GM23338 (cell line): ENCODE measurements at regions not wholly inside any gene's neighbourhood (a gene's known extent, or its start where the extent isn't known, plus 50 kb on each side); places are given as distances from the start of the nearest gene placed in this dataset.

Source experiments
- ATAC-seq: fragments of 200-7000 bp; cut with Tn5 transposase; 3 replicates; pipeline ENCODE4 v1.9.1; 2020
- DNase-seq: peaks from one replicate; pipeline ENCODE4 v3.0.0-alpha.2; 2015; ENCODE audit warnings: low spot score
- H2AFZ ChIP-seq: fragments of 200-600 bp; sonication (generic); 2 replicates; pipeline ENCODE4 v1.8.0; 2016; ENCODE audit warnings: antibody characterized with exemption, mild to moderate bottlenecking, moderate library complexity
- H3F3A ChIP-seq: fragments of 200-600 bp; sonication (generic); replicated peaks from 2 replicates; pipeline ENCODE4 v1.8.0; 2017; ENCODE audit warnings: antibody characterized with exemption, mixed run types, low read depth
- H3K27ac ChIP-seq: fragments of 200-600 bp; sonication (generic); 2 replicates; pipeline ENCODE4 v1.6.1; 2016; ENCODE audit warnings: low read depth
- H3K27me3 ChIP-seq: fragments of 200-600 bp; sonication (generic); 2 replicates; pipeline ENCODE4 v1.8.0; 2016; ENCODE audit warnings: mild to moderate bottlenecking, mixed run types, moderate library complexity; ENCODE audit not compliant: insufficient read depth
- H3K36me3 ChIP-seq: fragments of 200-600 bp; sonication (generic); 2 replicates; pipeline ENCODE4 v1.8.0; 2016; ENCODE audit warnings: mild to moderate bottlenecking; ENCODE audit not compliant: insufficient read depth
- H3K4me1 ChIP-seq: fragments of 200-600 bp; sonication (generic); 2 replicates; pipeline ENCODE4 v1.8.0; 2016; ENCODE audit warnings: mild to moderate bottlenecking, moderate library complexity; ENCODE audit not compliant: insufficient read depth
- H3K4me2 ChIP-seq: fragments of 200-600 bp; sonication (generic); 2 replicates; pipeline ENCODE4 v1.7.1; 2017; ENCODE audit warnings: mixed run types
- H3K4me3 ChIP-seq: fragments of 200-600 bp; sonication (generic); 2 replicates; pipeline ENCODE4 v1.6.1; 2016; ENCODE audit warnings: mixed run types
- H3K79me2 ChIP-seq: fragments of 200-600 bp; sonication (generic); replicated peaks from 2 replicates; pipeline ENCODE4 v1.8.0; 2017; ENCODE audit warnings: mild to moderate bottlenecking; ENCODE audit not compliant: insufficient read depth
- H3K9me2 ChIP-seq: fragments of 200-600 bp; sonication (generic); 2 replicates; pipeline ENCODE4 v1.8.0; 2017; ENCODE audit not compliant: insufficient read depth
- H4K20me1 ChIP-seq: fragments of 200-600 bp; sonication (generic); replicated peaks from 2 replicates; pipeline ENCODE4 v1.8.0; 2017; ENCODE audit warnings: mild to moderate bottlenecking; ENCODE audit not compliant: insufficient read depth
- H3K27ac Mint-ChIP-seq: 2 replicates; pipeline ENCODE4 v1.8.0; 2020; ENCODE audit warnings: inconsistent platforms, mild to moderate bottlenecking, moderate library complexity, mixed read lengths
- H3K27me3 Mint-ChIP-seq: 3 replicates; pipeline ENCODE4 v1.8.0; 2022; ENCODE audit warnings: low read depth, mild to moderate bottlenecking, moderate library complexity, mixed read lengths, inconsistent platforms; ENCODE audit not compliant: insufficient read depth, poor library complexity
- H3K36me3 Mint-ChIP-seq: 3 replicates; pipeline ENCODE4 v1.8.0; 2021; ENCODE audit warnings: low read depth, mild to moderate bottlenecking, inconsistent platforms, moderate library complexity, mixed read lengths
- H3K4me1 Mint-ChIP-seq: 3 replicates; pipeline ENCODE4 v1.8.0; 2020; ENCODE audit warnings: mild to moderate bottlenecking, inconsistent platforms, mixed read lengths
- H3K4me3 Mint-ChIP-seq: 3 replicates; pipeline ENCODE4 v1.8.0; 2021; ENCODE audit warnings: moderate library complexity, mild to moderate bottlenecking, inconsistent platforms, mixed read lengths
- H3K9me3 Mint-ChIP-seq: 3 replicates; pipeline ENCODE4 v1.8.0; 2020; ENCODE audit warnings: moderate library complexity, mild to moderate bottlenecking, inconsistent platforms, mixed read lengths
- CREB1 ChIP-seq: fragments of 250-450 bp; sonication (Bioruptor Pico); IDR thresholded peaks from 2 replicates; pipeline ENCODE4 v1.5.0; 2020; ENCODE audit warnings: low read depth, mild to moderate bottlenecking, moderate library complexity
- CTCF ChIP-seq, 2 experiments: fragments of 200-600 bp in 1 of 2; sonication (generic) in 1 of 2; conservative IDR thresholded peaks; 2 replicates each; pipeline versions ENCODE4 v1.5.1 to v1.6.1; 2016 to 2017; ENCODE audit warnings: antibody characterized with exemption in 2 of 2, low read depth in 2 of 2, mild to moderate bottlenecking in 2 of 2, moderate library complexity in 1 of 2
- ETS1 ChIP-seq: IDR thresholded peaks from 2 replicates; pipeline ENCODE4 v1.6.1; 2016; ENCODE audit warnings: antibody characterized with exemption
- EZH2phosphoT487 ChIP-seq: fragments of 200-600 bp; sonication (generic); IDR thresholded peaks from one replicate; pipeline ENCODE4 v1.8.1; 2018; ENCODE audit warnings: antibody characterized with exemption; ENCODE audit not compliant: unreplicated experiment
- JUNB ChIP-seq: IDR thresholded peaks from one replicate; pipeline ENCODE4 v1.6.1; 2016; ENCODE audit warnings: antibody characterized with exemption; ENCODE audit not compliant: unreplicated experiment
- POLR2AphosphoS5 ChIP-seq: IDR thresholded peaks from 2 replicates; pipeline ENCODE4 v1.6.1; 2016; ENCODE audit warnings: antibody characterized with exemption, low read depth
- ZNF462 ChIP-seq: fragments of 250-450 bp; sonication (Bioruptor Pico); IDR thresholded peaks from 2 replicates; pipeline ENCODE4 v1.5.0; 2020; ENCODE audit warnings: mild to moderate bottlenecking, moderate library complexity

- TF ChIP-seq ZNF462 (CRISPR knock-in tag) = no peak
- no peak for TF ChIP-seq POLR2AphosphoS5
- TF ChIP-seq CREB1 (CRISPR knock-in tag) = no peak
- TF ChIP-seq CTCF (conservative IDR thresholded peaks at IDR 0.05; ENCODE audit: low read depth in 2 of 2) = no peak
- no peak for TF ChIP-seq JUNB
- TF ChIP-seq ETS1 = no peak
Measured at GRCh38 chr16:49048557-49048956, 233.1 kb downstream of the CBLN1 start (continued).

- peaks cover 3% of the 10 kb centered on the region for H3K27me3 Mint-ChIP-seq
- Histone ChIP-seq H3F3A (no peaks in the 10 kb centered on the region), H3K36me3 (no peaks in the 10 kb centered on the region), H2AFZ (no peak overlapping the region; the same call in 1 of the 2 replicates), H3K4me2 (no peak overlapping the region), H3K79me2 (no peaks in the 10 kb centered on the region), H3K4me3 (no peak overlapping the region), H4K20me1 (no peaks in the 10 kb centered on the region), H3K4me1 (no peaks in the 10 kb centered on the region), H3K27me3 (no peaks in the 10 kb centered on the region), H3K9me2 (no peaks in the 10 kb centered on the region), H3K27ac (no peak overlapping the region)
- H3K9me3 Mint-ChIP-seq = peaks cover 3% of the 10 kb centered on the region; the same call in 1 of the 3 replicates
- no peak for DNase-seq
- no peak for ATAC-seq
- no peaks in the 10 kb centered on the region for H3K4me1 Mint-ChIP-seq
- no peak overlapping the region for H3K4me3 Mint-ChIP-seq
- H3K36me3 Mint-ChIP-seq = no peaks in the 10 kb centered on the region
- H3K27ac Mint-ChIP-seq = no peak overlapping the region
- TF ChIP-seq ZNF462 (CRISPR knock-in tag) (no peak), EZH2phosphoT487 (no peak)
Measured at GRCh38 chr16:49036126-49036525, 245.5 kb downstream of the CBLN1 start.
